B cell (primary cell): ENCODE measurements at regions not wholly inside any gene's neighbourhood (a gene's known extent, or its start where the extent isn't known, plus 50 kb on each side); places are given as distances from the start of the nearest gene placed in this dataset.

Experiments
- ATAC-seq: fragments of 200-7000 bp; cut with Tn5 transposase; one replicate; pipeline ENCODE4 v1.10.0; 2021; ENCODE audit warnings: low read depth, mild to moderate bottlenecking, moderate number of reproducible peaks, moderate library complexity
- CTCF ChIA-PET: fragments of 350-600 bp; sonication (Branson Sonifier 250); formaldehyde crosslinking; loops from one replicate; lab custom pipeline; 2021; ENCODE audit warnings: antibody characterized with exemption, inconsistent platforms; lab: Charles Lee
- POLR2A ChIA-PET: fragments of 350-600 bp; sonication (Branson Sonifier 250); formaldehyde crosslinking; loops from one replicate; lab custom pipeline; 2021; ENCODE audit warnings: antibody characterized with exemption; lab: Charles Lee
- DNase-seq: peaks from one replicate; pipeline ENCODE4 v3.0.0; 2013
- H2AFZ ChIP-seq: 2 replicates; pipeline ENCODE4 v1.6.1; 2012; ENCODE audit warnings: mild to moderate bottlenecking, low read depth, low read length; ENCODE audit not compliant: insufficient read depth, poor library complexity, severe bottlenecking
- H3K27ac ChIP-seq, 2 donors: 1 replicate in 1 of 2; 2 replicates in 1 of 2; pipeline ENCODE4 v1.5.1; 2012 to 2013; ENCODE audit warnings: low read length in 2 of 2, mild to moderate bottlenecking in 2 of 2, moderate library complexity in 1 of 2
- H3K27me3 ChIP-seq, 4 experiments: fragments of 200-600 bp in 1 of 4; sonication (generic) in 1 of 4; replicated peaks in 1 of 4; 1 replicate in 2 of 4; 2 replicates in 2 of 4; pipeline versions ENCODE4 v1.6.1 to v1.7.0; 2013 to 2016; ENCODE audit warnings: low read length in 3 of 4, mild to moderate bottlenecking in 2 of 4, mixed read lengths in 1 of 4, moderate library complexity in 1 of 4; ENCODE audit not compliant: insufficient read depth in 4 of 4, control insufficient read depth in 3 of 4; ENCODE audit errors: control extremely low read depth in 1 of 4
- H3K36me3 ChIP-seq, 2 experiments: replicated peaks in 1 of 2; 1 replicate in 1 of 2; 2 replicates in 1 of 2; pipeline versions ENCODE4 v1.6.1 to v1.7.1; 2013; ENCODE audit warnings: low read length in 1 of 2; ENCODE audit not compliant: insufficient read depth in 2 of 2, control insufficient read depth in 1 of 2; ENCODE audit errors: control extremely low read depth in 1 of 2, extremely low read depth in 1 of 2
- H3K4me1 ChIP-seq, 2 donors: fragments of 200-600 bp in 1 of 2; sonication (generic) in 1 of 2; 1 replicate in 1 of 2; 2 replicates in 1 of 2; pipeline versions ENCODE4 v1.5.1 to v1.6.1; 2013 to 2017; ENCODE audit warnings: low read length in 2 of 2; ENCODE audit not compliant: control insufficient read depth in 2 of 2, insufficient read depth in 2 of 2
- H3K4me2 ChIP-seq: replicated peaks from 2 replicates; pipeline ENCODE3; 2012; ENCODE audit warnings: mild to moderate bottlenecking, low read depth, low read length; ENCODE audit not compliant: poor library complexity, severe bottlenecking
- H3K4me3 ChIP-seq, 5 experiments: fragments of 200-600 bp in 1 of 5; sonication (generic) in 1 of 5; 1 replicate in 3 of 5; 2 replicates in 2 of 5; pipeline versions ENCODE4 v1.5.1 to v1.7.0; 2011 to 2016; ENCODE audit warnings: low read length in 4 of 5, mild to moderate bottlenecking in 4 of 5, low read depth in 2 of 5, control low read depth in 1 of 5, moderate library complexity in 1 of 5; ENCODE audit not compliant: insufficient read depth in 1 of 5; ENCODE audit errors: control extremely low read depth in 1 of 5, extremely low read depth in 1 of 5
- H3K79me2 ChIP-seq: fragments of 200-600 bp; sonication (generic); one replicate; pipeline ENCODE4 v1.6.0; 2016; ENCODE audit warnings: low read length; ENCODE audit not compliant: control insufficient read depth, insufficient read depth
- H3K9ac ChIP-seq: fragments of 200-600 bp; sonication (generic); 2 replicates; pipeline ENCODE4 v1.6.1; 2017; ENCODE audit warnings: mild to moderate bottlenecking, low read length, moderate library complexity
- H3K9me3 ChIP-seq, 3 donors: one replicate each; pipeline versions ENCODE4 v1.6.1 to v1.7.1; 2013; ENCODE audit warnings: low read length in 2 of 3; ENCODE audit not compliant: control insufficient read depth in 2 of 3, insufficient read depth in 1 of 3; ENCODE audit errors: control extremely low read depth in 1 of 3
- H4K20me1 ChIP-seq: 2 replicates; pipeline ENCODE4 v1.6.0; 2012; ENCODE audit warnings: mild to moderate bottlenecking, low read length; ENCODE audit not compliant: insufficient read depth, control insufficient read depth, poor library complexity, severe bottlenecking
- H3K27ac Mint-ChIP-seq: one replicate; pipeline ENCODE4 v1.8.0; 2021; ENCODE audit warnings: mixed read lengths
- H3K27me3 Mint-ChIP-seq: one replicate; pipeline ENCODE4 v1.8.0; 2021; ENCODE audit warnings: mixed read lengths
- H3K4me1 Mint-ChIP-seq: one replicate; pipeline ENCODE4 v1.8.0; 2021; ENCODE audit warnings: mixed read lengths
- H3K4me3 Mint-ChIP-seq: one replicate; pipeline ENCODE4 v1.8.0; 2021; ENCODE audit warnings: mixed read lengths
- H3K9me3 Mint-ChIP-seq: one replicate; pipeline ENCODE4 v1.8.0; 2022; ENCODE audit warnings: mixed read lengths; ENCODE audit not compliant: insufficient read depth
- EZH2 ChIP-seq: IDR thresholded peaks from 2 replicates; pipeline ENCODE4 v1.6.1; 2012; ENCODE audit warnings: borderline replicate concordance, low read depth, mild to moderate bottlenecking, moderate library complexity, low read length; ENCODE audit not compliant: insufficient read depth, poor library complexity, severe bottlenecking
- WGBS: methylation state at CpG from one replicate; pipeline ENCODE4 v1.1.5; 2013; ENCODE audit warnings: missing lambda C conversion rate; ENCODE audit not compliant: insufficient coverage; 5-methylcytosine and 5-hydroxymethylcytosine counted together
- intact Hi-C: fragments of 100-400 bp; cut with micrococcal nuclease; formaldehyde crosslinking; loops from one replicate; pipeline ENCODE4 v1.10.0; 2022
- TF ChIP-seq, protein P1 (sequence below): fragments of 200-600 bp; IDR thresholded peaks from one replicate; pipeline ENCODE4 v1.8.0; 2022; ENCODE audit warnings: antibody characterized with exemption, mild to moderate bottlenecking

GRCh38 chr18:60010984-60011383 is 111.2 kb downstream of the PMAIP1 start:
- no peaks in the 10 kb centered on the region for H4K20me1 ChIP-seq
- H3K4me1 ChIP-seq = no peaks in the 10 kb centered on the region
- no peak for DNase-seq
- peaks cover 0 to 4% (median 1%) of the 10 kb centered on the region in 3 donors for H3K9me3 ChIP-seq
- H3K27me3 Mint-ChIP-seq = peaks cover 36% of the 10 kb centered on the region
- ChIA-PET POLR2A (no interaction called here), CTCF (no interaction called here)
- H3K79me2 ChIP-seq = no peaks in the 10 kb centered on the region
- WGBS = 97% methylated on average over 33 of the region's 35 CpGs
- H3K4me2 ChIP-seq = no peak overlapping the region
- no peaks in the 10 kb centered on the region for H3K9me3 Mint-ChIP-seq
- intact Hi-C loops = no loop called here
- no peak for TF ChIP-seq EZH2
- TF ChIP-seq, protein P1, sequence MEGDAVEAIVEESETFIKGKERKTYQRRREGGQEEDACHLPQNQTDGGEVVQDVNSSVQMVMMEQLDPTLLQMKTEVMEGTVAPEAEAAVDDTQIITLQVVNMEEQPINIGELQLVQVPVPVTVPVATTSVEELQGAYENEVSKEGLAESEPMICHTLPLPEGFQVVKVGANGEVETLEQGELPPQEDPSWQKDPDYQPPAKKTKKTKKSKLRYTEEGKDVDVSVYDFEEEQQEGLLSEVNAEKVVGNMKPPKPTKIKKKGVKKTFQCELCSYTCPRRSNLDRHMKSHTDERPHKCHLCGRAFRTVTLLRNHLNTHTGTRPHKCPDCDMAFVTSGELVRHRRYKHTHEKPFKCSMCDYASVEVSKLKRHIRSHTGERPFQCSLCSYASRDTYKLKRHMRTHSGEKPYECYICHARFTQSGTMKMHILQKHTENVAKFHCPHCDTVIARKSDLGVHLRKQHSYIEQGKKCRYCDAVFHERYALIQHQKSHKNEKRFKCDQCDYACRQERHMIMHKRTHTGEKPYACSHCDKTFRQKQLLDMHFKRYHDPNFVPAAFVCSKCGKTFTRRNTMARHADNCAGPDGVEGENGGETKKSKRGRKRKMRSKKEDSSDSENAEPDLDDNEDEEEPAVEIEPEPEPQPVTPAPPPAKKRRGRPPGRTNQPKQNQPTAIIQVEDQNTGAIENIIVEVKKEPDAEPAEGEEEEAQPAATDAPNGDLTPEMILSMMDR = no peak
- no peaks in the 10 kb centered on the region for H3K4me1 Mint-ChIP-seq
- H3K4me3 Mint-ChIP-seq = no peak overlapping the region
- no peak overlapping the region for H3K4me3 ChIP-seq
- H3K36me3 ChIP-seq = no peaks in the 10 kb centered on the region
- no peak for ATAC-seq
- no peak overlapping the region for H2AFZ ChIP-seq
- no peak overlapping the region for H3K27ac ChIP-seq
- no peak overlapping the region for H3K27ac Mint-ChIP-seq
- no peak overlapping the region for H3K9ac ChIP-seq
- H3K27me3 ChIP-seq = peaks cover 0 to 8% (median 0%) of the 10 kb centered on the region in 4 experiments

- no peak overlapping the region for H3K27ac ChIP-seq
- H3K79me2 ChIP-seq = no peaks in the 10 kb centered on the region
- ChIA-PET CTCF (interaction anchor here (0.7 kb wide), 1 partner anchor 15 kb away, joined by 3 read pairs; no protein-coding TSS in a partner anchor), POLR2A (no interaction called here)
- intact Hi-C loops = no loop called here
- no peak overlapping the region for H3K4me3 Mint-ChIP-seq
- no peak overlapping the region for H2AFZ ChIP-seq
- H3K9ac ChIP-seq = no peak overlapping the region
- H3K27ac Mint-ChIP-seq = no peak overlapping the region
- H3K36me3 ChIP-seq = no peaks in the 10 kb centered on the region
- H3K4me1 ChIP-seq = no peaks in the 10 kb centered on the region
- H3K27me3 ChIP-seq = peaks cover 0 to 8% (median 0%) of the 10 kb centered on the region in 4 experiments
- H3K4me2 ChIP-seq = no peak overlapping the region
- no peak for TF ChIP-seq EZH2
- TF ChIP-seq, protein P1 = no peak
- no peaks in the 10 kb centered on the region for H3K4me1 Mint-ChIP-seq
- peaks cover 0 to 4% (median 1%) of the 10 kb centered on the region in 3 donors for H3K9me3 ChIP-seq
- no peaks in the 10 kb centered on the region for H3K9me3 Mint-ChIP-seq
- no peak overlapping the region for H3K4me3 ChIP-seq
- 93% methylated on average over 13 of the region's 23 CpGs for WGBS
- H4K20me1 ChIP-seq = no peaks in the 10 kb centered on the region
- peaks cover 36% of the 10 kb centered on the region for H3K27me3 Mint-ChIP-seq
- ATAC-seq (no peak), DNase-seq (no peak)
Measured at GRCh38 chr18:60010513-60010912, 110.7 kb downstream of the PMAIP1 start.
